DMS153 treated with DMSO at 0.1 percent for 48 hours (cell line): ENCODE measurements at regions not wholly inside any gene's neighbourhood (a gene's known extent, or its start where the extent isn't known, plus 50 kb on each side); places are given as distances from the start of the nearest gene placed in this dataset.
"Not testable (repeated sequence)": the region's sequence is repeated elsewhere in the genome, so short reads cannot be mapped to it uniquely, and the experiment has no call there.

ENCODE experiments used
- DNase-seq: peaks from one replicate; lab custom pipeline; 2025; ENCODE audit not compliant: unreplicated experiment; lab: John Stamatoyannopoulos, UW

DNA sequence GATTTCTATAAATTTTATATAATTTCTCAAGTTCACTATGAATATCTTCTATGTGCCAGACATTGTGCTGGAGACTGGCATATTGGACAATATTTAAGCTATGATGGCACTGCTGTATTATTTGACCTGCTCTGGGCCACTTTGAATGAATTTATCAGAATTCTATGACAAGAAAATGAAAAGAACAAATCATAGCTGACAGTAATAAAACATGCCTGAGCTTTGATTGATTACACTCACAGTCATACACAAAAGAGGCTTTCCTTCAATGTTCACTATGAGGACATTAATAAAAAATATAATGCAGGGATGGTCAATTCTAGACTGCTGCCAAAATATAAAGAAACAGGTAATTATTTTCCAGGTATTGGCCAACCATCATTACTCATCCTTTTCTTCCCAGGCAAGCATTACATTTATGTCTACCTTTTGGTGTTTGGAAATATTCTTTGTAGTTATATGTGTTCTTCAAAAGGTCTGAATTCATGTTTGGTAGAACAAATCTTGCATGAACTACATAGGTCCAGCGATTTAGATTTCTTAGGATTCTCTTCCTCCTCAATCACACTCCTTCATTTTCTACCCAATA, 81.0 kb upstream of the ALCAM start:
- no peak for DNase-seq

GRCh38 chr3:105293441-105293840, 73.3 kb upstream of the ALCAM start:
- no peak for DNase-seq

DNA sequence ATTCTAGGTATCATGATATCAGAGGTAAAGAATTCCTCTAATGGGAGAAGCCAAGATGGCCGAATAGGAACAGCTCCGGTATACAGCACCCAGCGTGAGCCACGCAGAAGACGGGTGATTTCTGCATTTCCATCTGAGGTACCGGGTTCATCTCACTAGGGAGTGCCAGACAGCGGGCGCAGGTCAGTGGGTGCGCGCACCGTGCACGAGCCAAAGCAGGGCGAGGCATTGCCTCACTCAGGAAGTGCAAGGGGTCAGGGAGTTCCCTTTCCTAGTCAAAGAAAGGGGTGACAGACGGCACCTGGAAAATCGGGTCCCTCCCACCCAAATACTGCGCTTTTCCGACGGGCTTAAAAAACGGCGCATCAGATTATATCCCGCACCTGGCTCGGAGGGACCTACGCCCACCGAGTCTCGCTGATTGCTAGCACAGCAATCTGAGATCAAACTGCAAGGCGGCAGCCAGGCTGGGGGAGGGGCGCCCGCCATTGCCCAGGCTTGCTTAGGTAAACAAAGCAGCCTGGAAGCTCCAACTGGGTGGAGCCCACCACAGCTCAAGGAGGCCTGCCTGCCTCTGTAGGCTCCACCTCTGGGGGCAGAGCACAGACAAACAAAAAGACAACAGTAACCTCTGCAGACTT, 70.4 kb upstream of the ALCAM start:
- DNase-seq = not testable (repeated sequence)

GRCh38 chr3:105304487-105304886, 62.2 kb upstream of the ALCAM start:
- DNase-seq = no peak

DNA sequence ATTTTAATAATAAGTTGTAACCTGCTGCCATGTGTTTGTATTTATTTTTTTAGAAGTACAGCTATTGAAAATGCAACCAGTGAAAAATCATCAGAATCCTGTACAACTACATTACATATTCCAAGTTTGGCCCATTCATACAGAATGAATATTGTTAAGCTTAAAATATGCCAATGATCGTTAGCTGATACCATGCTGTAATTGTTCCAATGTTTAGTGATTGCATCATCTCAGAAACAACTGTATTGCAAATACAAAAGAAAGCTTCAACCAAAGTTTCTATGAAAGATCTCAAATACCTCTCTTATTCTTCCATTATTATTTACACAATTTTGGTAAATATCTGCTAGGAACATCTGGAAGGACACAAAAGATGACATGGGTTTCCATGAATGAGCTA, 51.6 kb upstream of the ALCAM start:
- DNase-seq = no peak

DNA sequence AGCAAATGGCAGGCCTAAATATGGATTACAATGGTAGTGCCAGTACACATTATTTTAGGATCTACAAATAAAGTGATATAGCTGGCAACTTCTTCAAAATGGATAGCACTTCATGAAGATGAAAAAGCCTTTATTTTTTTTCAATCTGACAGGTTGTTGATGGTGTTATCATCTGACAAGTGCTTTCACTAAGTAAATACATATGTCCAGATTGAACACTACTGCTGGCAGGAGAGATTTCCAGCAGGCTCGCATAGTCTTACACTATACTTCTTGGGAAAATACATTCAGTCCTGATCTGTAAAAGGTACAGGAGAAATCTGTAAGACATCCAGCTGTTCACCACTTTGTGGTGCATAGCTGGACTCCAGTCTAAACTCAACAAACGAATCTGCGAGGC, 50.9 kb upstream of the ALCAM start:
- DNase-seq = no peak

DNA sequence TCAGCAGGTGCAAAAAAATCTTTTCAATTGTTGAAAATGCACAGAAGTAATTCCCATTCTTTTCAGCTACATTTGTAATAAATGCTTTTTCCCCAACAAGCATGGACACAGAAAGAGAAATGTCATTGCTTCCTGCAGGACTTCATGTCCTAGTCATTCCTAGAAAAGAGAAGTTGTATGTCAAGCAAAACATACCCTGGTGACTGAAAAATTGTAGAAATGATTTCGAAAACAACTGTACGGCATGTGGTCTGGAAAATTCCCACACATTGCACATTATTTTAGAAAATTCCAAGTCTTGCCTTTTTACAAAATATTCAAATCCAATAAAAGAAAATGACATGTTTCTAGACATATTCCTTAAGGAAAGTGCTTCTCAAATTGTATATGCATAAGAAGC, 50.4 kb upstream of the ALCAM start:
- no peak for DNase-seq
